Sigmoid colon (tissue), 4 donors: ENCODE measurements at regions not wholly inside any gene's neighbourhood (a gene's known extent, or its start where the extent isn't known, plus 50 kb on each side); places are given as distances from the start of the nearest gene placed in this dataset.

Experiments
- EP300 ChIP-seq, 4 donors: sonication (generic); formaldehyde crosslinking; IDR thresholded peaks; one replicate each; pipeline ENCODE4 v1.6.1; 2017; ENCODE audit warnings: antibody characterized with exemption in 4 of 4
- POLR2A ChIP-seq, 2 donors: fragments of 450-650 bp; IDR thresholded peaks; one replicate each; pipeline ENCODE4 v1.6.1; 2016; ENCODE audit warnings: antibody characterized with exemption in 2 of 2, mild to moderate bottlenecking in 2 of 2, moderate library complexity in 2 of 2
- TF ChIP-seq, protein P1 (sequence below), 4 experiments: fragments of 450-650 bp in 3 of 4; fragments of 200-600 bp in 1 of 4; IDR thresholded peaks; one replicate each; pipeline ENCODE4 v1.5.1; 2016 to 2019; ENCODE audit warnings: antibody characterized with exemption in 4 of 4, mild to moderate bottlenecking in 3 of 4, moderate library complexity in 2 of 4

DNA sequence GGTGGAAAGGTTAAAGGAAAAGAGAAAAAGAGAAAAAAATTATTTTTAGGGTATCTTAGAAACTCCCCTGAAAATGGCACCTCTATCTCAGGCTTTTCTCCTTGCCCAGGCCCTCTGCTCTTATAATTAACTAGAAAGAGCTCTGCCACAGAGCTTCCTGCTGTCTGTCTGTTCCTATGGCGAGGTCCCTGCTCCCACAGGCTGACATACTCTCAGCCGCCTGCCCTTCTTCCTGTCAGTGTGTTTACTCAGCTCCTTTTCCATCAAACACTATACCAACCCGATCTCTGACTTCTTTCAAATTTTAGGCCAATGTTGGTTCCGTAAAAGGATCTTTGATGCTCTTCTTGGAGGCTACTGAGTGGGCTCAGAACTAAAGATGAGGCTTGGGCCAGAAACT is 482.6 kb downstream of the DMAC1 start:
- TF ChIP-seq POLR2A (IDR thresholded peaks at IDR 0.05) (no peak), EP300 (IDR thresholded peaks at IDR 0.05) (no peak)
- TF ChIP-seq, protein P1, sequence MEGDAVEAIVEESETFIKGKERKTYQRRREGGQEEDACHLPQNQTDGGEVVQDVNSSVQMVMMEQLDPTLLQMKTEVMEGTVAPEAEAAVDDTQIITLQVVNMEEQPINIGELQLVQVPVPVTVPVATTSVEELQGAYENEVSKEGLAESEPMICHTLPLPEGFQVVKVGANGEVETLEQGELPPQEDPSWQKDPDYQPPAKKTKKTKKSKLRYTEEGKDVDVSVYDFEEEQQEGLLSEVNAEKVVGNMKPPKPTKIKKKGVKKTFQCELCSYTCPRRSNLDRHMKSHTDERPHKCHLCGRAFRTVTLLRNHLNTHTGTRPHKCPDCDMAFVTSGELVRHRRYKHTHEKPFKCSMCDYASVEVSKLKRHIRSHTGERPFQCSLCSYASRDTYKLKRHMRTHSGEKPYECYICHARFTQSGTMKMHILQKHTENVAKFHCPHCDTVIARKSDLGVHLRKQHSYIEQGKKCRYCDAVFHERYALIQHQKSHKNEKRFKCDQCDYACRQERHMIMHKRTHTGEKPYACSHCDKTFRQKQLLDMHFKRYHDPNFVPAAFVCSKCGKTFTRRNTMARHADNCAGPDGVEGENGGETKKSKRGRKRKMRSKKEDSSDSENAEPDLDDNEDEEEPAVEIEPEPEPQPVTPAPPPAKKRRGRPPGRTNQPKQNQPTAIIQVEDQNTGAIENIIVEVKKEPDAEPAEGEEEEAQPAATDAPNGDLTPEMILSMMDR (IDR thresholded peaks at IDR 0.05), result no peak
